CD14-positive monocyte (primary cell): ENCODE measurements at regions not wholly inside any gene's neighbourhood (a gene's known extent, or its start where the extent isn't known, plus 50 kb on each side); places are given as distances from the start of the nearest gene placed in this dataset.

Experiments
- DNase-seq, 3 donors: peaks; one replicate each; pipeline ENCODE4 v3.0.0-alpha.2; 2011 to 2022
- H2AFZ ChIP-seq: 2 replicates; pipeline ENCODE4 v1.6.0; 2012; ENCODE audit warnings: mild to moderate bottlenecking, low read depth, low read length, inconsistent platforms; ENCODE audit not compliant: insufficient read depth, poor library complexity, severe bottlenecking
- H3K27ac ChIP-seq, 2 donors: 1 replicate in 1 of 2; 2 replicates in 1 of 2; pipeline ENCODE4 v1.5.1; 2012 to 2013; ENCODE audit warnings: low read length in 2 of 2, control low read depth in 1 of 2, inconsistent platforms in 1 of 2, low read depth in 1 of 2, mild to moderate bottlenecking in 1 of 2
- H3K27me3 ChIP-seq, 2 donors: one replicate each; pipeline versions ENCODE4 v1.6.0 to v1.6.1; 2011 to 2013; ENCODE audit warnings: low read length in 2 of 2; ENCODE audit not compliant: control insufficient read depth in 2 of 2, insufficient read depth in 2 of 2
- H3K36me3 ChIP-seq, 2 donors: replicated peaks in 1 of 2; 1 replicate in 1 of 2; 2 replicates in 1 of 2; pipeline versions ENCODE4 v1.5.1 to v1.6.1; 2012 to 2013; ENCODE audit warnings: low read length in 2 of 2, control low read depth in 1 of 2, inconsistent platforms in 1 of 2, mild to moderate bottlenecking in 1 of 2; ENCODE audit not compliant: insufficient read depth in 2 of 2, control insufficient read depth in 1 of 2
- H3K4me1 ChIP-seq, 2 donors: 1 replicate in 1 of 2; 2 replicates in 1 of 2; pipeline versions ENCODE4 v1.5.1 to v1.6.1; 2012 to 2013; ENCODE audit warnings: low read length in 2 of 2, control low read depth in 1 of 2, inconsistent platforms in 1 of 2, mild to moderate bottlenecking in 1 of 2, moderate library complexity in 1 of 2; ENCODE audit not compliant: insufficient read depth in 2 of 2, control insufficient read depth in 1 of 2
- H3K4me2 ChIP-seq: replicated peaks from 2 replicates; pipeline ENCODE3; 2012; ENCODE audit warnings: low read length, moderate library complexity, mild to moderate bottlenecking; ENCODE audit not compliant: poor library complexity, severe bottlenecking; ENCODE audit errors: extremely low read depth
- H3K4me3 ChIP-seq, 3 experiments: fragments of 200-600 bp in 1 of 3; sonication (generic) in 1 of 3; replicated peaks in 1 of 3; 1 replicate in 2 of 3; 2 replicates in 1 of 3; pipeline ENCODE4 v1.5.1; 2011 to 2013; ENCODE audit warnings: low read length in 3 of 3, mild to moderate bottlenecking in 3 of 3, control low read depth in 2 of 3, low read depth in 2 of 3, inconsistent platforms in 1 of 3, moderate library complexity in 1 of 3
- H3K79me2 ChIP-seq: 2 replicates; pipeline ENCODE4 v1.6.0; 2012; ENCODE audit warnings: mild to moderate bottlenecking, control low read depth, inconsistent platforms, low read length, moderate library complexity; ENCODE audit not compliant: insufficient read depth
- H3K9ac ChIP-seq: 2 replicates; pipeline ENCODE4 v1.6.0; 2017; ENCODE audit warnings: low read length, mild to moderate bottlenecking; ENCODE audit not compliant: insufficient read depth, poor library complexity, severe bottlenecking
- H3K9me3 ChIP-seq, 2 donors: replicated peaks in 1 of 2; 1 replicate in 1 of 2; 2 replicates in 1 of 2; pipeline versions ENCODE4 v1.5.1 to v1.6.1; 2012 to 2013; ENCODE audit warnings: low read length in 2 of 2, control low read depth in 1 of 2; ENCODE audit not compliant: control insufficient read depth in 1 of 2, insufficient read depth in 1 of 2
- H4K20me1 ChIP-seq: 2 replicates; pipeline ENCODE4 v1.6.0; 2012; ENCODE audit warnings: mild to moderate bottlenecking, low read length, control low read depth, moderate library complexity; ENCODE audit not compliant: insufficient read depth
- H3K27ac Mint-ChIP-seq, 7 donors: one replicate each; pipeline ENCODE4 v1.8.0; 2020; ENCODE audit warnings: mild to moderate bottlenecking in 7 of 7, mixed read lengths in 7 of 7, moderate library complexity in 6 of 7, inconsistent platforms in 2 of 7
- H3K27me3 Mint-ChIP-seq, 3 donors: one replicate each; pipeline ENCODE4 v1.8.0; 2021 to 2022; ENCODE audit warnings: low read depth in 3 of 3, mild to moderate bottlenecking in 3 of 3, mixed read lengths in 3 of 3, moderate library complexity in 3 of 3, inconsistent platforms in 1 of 3
- H3K36me3 Mint-ChIP-seq, 2 donors: one replicate each; pipeline ENCODE4 v1.8.0; 2020; ENCODE audit warnings: mixed read lengths in 2 of 2, inconsistent platforms in 1 of 2, mild to moderate bottlenecking in 1 of 2
- H3K4me1 Mint-ChIP-seq: one replicate; pipeline ENCODE4 v1.8.0; 2020; ENCODE audit warnings: mild to moderate bottlenecking, mixed read lengths
- H3K4me3 Mint-ChIP-seq, 2 donors: one replicate each; pipeline ENCODE4 v1.8.0; 2020; ENCODE audit warnings: mild to moderate bottlenecking in 2 of 2, mixed read lengths in 2 of 2, moderate library complexity in 1 of 2
- H3K9me3 Mint-ChIP-seq, 7 donors: one replicate each; pipeline ENCODE4 v1.8.0; 2020 to 2022; ENCODE audit warnings: mixed read lengths in 7 of 7, mild to moderate bottlenecking in 6 of 7, moderate library complexity in 6 of 7, inconsistent platforms in 2 of 7
- CTCF ChIP-seq: fragments of 200-600 bp; IDR thresholded peaks from one replicate; pipeline ENCODE4 v1.8.0; 2022; ENCODE audit warnings: antibody characterized with exemption, mild to moderate bottlenecking
- WGBS: methylation state at CpG from one replicate; pipeline ENCODE4 v1.1.5; 2013; ENCODE audit warnings: missing lambda C conversion rate; ENCODE audit not compliant: insufficient coverage; 5-methylcytosine and 5-hydroxymethylcytosine counted together
- intact Hi-C, 2 donors: fragments of 100-400 bp; cut with micrococcal nuclease; formaldehyde crosslinking; loops; one replicate each; pipeline versions ENCODE4 v1.15.0 to v1.15.1; 2023

- TF ChIP-seq CTCF: no peak
- intact Hi-C loops: no loop called here
- no peaks in the 10 kb centered on the region for H3K27me3 ChIP-seq
- DNase-seq: no peak
- H3K9ac ChIP-seq: no peak overlapping the region
- no peaks in the 10 kb centered on the region for H3K9me3 ChIP-seq
- peaks cover 0 to under 1% (median 0%) of the 10 kb centered on the region in 7 donors for H3K9me3 Mint-ChIP-seq
- H3K36me3 ChIP-seq: no peaks in the 10 kb centered on the region
- no peak overlapping the region for H2AFZ ChIP-seq
- H3K4me3 Mint-ChIP-seq: no peak overlapping the region
- no peaks in the 10 kb centered on the region for H3K4me1 ChIP-seq
- H3K36me3 Mint-ChIP-seq: no peaks in the 10 kb centered on the region
- peak overlapping the region in 2 of 7 donors; percentile 9 to 35 for H3K27ac Mint-ChIP-seq
- H3K79me2 ChIP-seq: no peaks in the 10 kb centered on the region
- no peaks in the 10 kb centered on the region for H3K4me1 Mint-ChIP-seq
- 97% methylated on average over 4 of the region's 7 CpGs for WGBS
- no peak overlapping the region for H3K27ac ChIP-seq
- no peak overlapping the region for H3K4me3 ChIP-seq
- H3K4me2 ChIP-seq: no peak overlapping the region
- H3K27me3 Mint-ChIP-seq: peaks cover 0 to 6% (median 1%) of the 10 kb centered on the region in 3 donors
- H4K20me1 ChIP-seq: no peaks in the 10 kb centered on the region
Measured at GRCh38 chr4:4610672-4611071, 68.8 kb upstream of the STX18 start.

DNA sequence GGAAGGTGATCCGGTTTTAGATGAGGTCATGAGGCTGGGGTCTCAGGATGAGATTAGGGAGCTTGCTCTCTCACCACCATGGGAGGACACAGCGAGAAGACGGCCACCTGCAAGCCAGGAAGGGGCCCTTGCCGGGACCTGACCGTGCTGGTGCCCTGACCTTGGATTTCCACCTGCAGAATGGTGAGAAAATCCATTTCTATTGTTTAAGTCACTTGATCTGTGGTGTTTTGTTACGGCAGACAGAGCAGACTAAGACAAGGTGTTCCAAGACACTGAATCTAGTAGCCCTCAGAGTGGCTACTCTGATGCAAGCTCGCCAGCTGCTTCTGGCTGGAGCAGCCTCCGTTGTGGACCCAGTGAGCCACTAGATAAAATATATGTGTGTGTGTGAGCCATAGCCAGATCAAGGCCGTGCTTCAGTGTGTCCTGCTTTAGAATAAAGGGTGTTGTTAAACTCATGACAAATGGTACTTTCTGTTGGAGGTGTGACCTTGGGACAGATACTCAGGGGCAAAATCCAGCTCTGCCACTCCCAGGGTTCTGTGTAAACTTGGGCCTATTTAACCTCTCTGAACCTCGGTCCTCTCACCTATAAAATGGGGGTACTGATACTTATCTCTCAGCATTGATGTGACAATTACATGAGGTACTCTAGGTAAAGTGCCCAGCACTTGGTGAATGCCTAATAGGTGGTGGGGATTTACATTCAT lies 67.9 kb upstream of the STX18 start:
- H3K36me3 ChIP-seq: no peaks in the 10 kb centered on the region

More for the DNA sequence above, 67.9 kb upstream of the STX18 start:
- Histone ChIP-seq H4K20me1 (no peaks in the 10 kb centered on the region), H3K79me2 (no peaks in the 10 kb centered on the region), H3K4me1 (no peaks in the 10 kb centered on the region), H3K9me3 (no peaks in the 10 kb centered on the region), H3K4me2 (no peak overlapping the region), H2AFZ (no peak overlapping the region), H3K9ac (no peak overlapping the region), H3K4me3 (no peak overlapping the region), H3K27me3 (no peaks in the 10 kb centered on the region), H3K27ac (no peak overlapping the region)
- intact Hi-C loops: no loop called here
- TF ChIP-seq CTCF: no peak
- Mint-ChIP-seq H3K4me1 (no peaks in the 10 kb centered on the region), H3K4me3 (no peak overlapping the region), H3K9me3 (peaks cover 0 to 1% (median 0%) of the 10 kb centered on the region in 7 donors), H3K27ac (no peak overlapping the region), H3K36me3 (no peaks in the 10 kb centered on the region), H3K27me3 (peaks cover 0 to 6% (median 1%) of the 10 kb centered on the region in 3 donors)
- 96% methylated on average over 4 of the region's 10 CpGs for WGBS
- DNase-seq: no peak
